Kidney tubule cell (primary cell): ENCODE measurements at regions not wholly inside any gene's neighbourhood (a gene's known extent, or its start where the extent isn't known, plus 50 kb on each side); places are given as distances from the start of the nearest gene placed in this dataset.

Experiments
- DNase-seq: peaks from one replicate; pipeline ENCODE4 v3.0.0-alpha.2; 2018; ENCODE audit warnings: low spot score

GRCh38 chr5:72005671-72006070 lies 101.6 kb upstream of the MAP1B start:
- no peak for DNase-seq

- DNase-seq = no peak
Measured at GRCh38 chr5:72006361-72006760, 100.9 kb upstream of the MAP1B start.

- DNase-seq = no peak
Measured at GRCh38 chr5:72007336-72008111, 99.8 kb upstream of the MAP1B start.

- DNase-seq = no peak
Measured at GRCh38 chr5:72009280-72009679, 98.0 kb upstream of the MAP1B start.

GRCh38 chr5:72010430-72010829 lies 96.8 kb upstream of the MAP1B start:
- DNase-seq = no peak

- no peak for DNase-seq
Measured at GRCh38 chr5:72012906-72013305, 94.4 kb upstream of the MAP1B start.

GRCh38 chr5:72013766-72014624 lies 93.3 kb upstream of the MAP1B start:
- peak; percentile 7 for DNase-seq

- peak; percentile 59 for DNase-seq
Measured at GRCh38 chr5:72015103-72015548, 92.1 kb upstream of the MAP1B start.

- DNase-seq = peak; percentile 59
Measured at GRCh38 chr5:72018143-72018803, 89.0 kb upstream of the MAP1B start.

- no peak for DNase-seq
Measured at GRCh38 chr5:72020161-72020983, 86.9 kb upstream of the MAP1B start.

GRCh38 chr5:72021651-72022357 lies 85.5 kb upstream of the MAP1B start:
- no peak for DNase-seq

GRCh38 chr5:72028382-72028781 lies 78.9 kb upstream of the MAP1B start:
- DNase-seq = no peak

- no peak for DNase-seq
Measured at GRCh38 chr5:72030237-72030636, 77.0 kb upstream of the MAP1B start.

- no peak for DNase-seq
Measured at GRCh38 chr5:72032788-72033187, 74.5 kb upstream of the MAP1B start.

- DNase-seq = no peak
Measured at GRCh38 chr5:72034770-72035169, 72.5 kb upstream of the MAP1B start.

GRCh38 chr5:72035831-72036230 lies 71.4 kb upstream of the MAP1B start:
- no peak for DNase-seq

GRCh38 chr5:72036951-72037350 lies 70.3 kb upstream of the MAP1B start:
- DNase-seq = peak; percentile 13

GRCh38 chr5:72040513-72040912 lies 66.8 kb upstream of the MAP1B start:
- DNase-seq = no peak

GRCh38 chr5:72041654-72042053 lies 65.6 kb upstream of the MAP1B start:
- DNase-seq = no peak

- DNase-seq = no peak
Measured at GRCh38 chr5:72042097-72042496, 65.2 kb upstream of the MAP1B start.

GRCh38 chr5:72045692-72046091 lies 61.6 kb upstream of the MAP1B start:
- no peak for DNase-seq
